GM19043 (cell line): ENCODE measurements at regions not wholly inside any gene's neighbourhood (a gene's known extent, or its start where the extent isn't known, plus 50 kb on each side); places are given as distances from the start of the nearest gene placed in this dataset.

Source experiments
- ATAC-seq: cut with Tn5 transposase; IDR thresholded peaks from one replicate; pipeline ENCODE4 v1.9.1; 2021; ENCODE audit warnings: low read depth; ENCODE audit not compliant: unreplicated experiment

DNA sequence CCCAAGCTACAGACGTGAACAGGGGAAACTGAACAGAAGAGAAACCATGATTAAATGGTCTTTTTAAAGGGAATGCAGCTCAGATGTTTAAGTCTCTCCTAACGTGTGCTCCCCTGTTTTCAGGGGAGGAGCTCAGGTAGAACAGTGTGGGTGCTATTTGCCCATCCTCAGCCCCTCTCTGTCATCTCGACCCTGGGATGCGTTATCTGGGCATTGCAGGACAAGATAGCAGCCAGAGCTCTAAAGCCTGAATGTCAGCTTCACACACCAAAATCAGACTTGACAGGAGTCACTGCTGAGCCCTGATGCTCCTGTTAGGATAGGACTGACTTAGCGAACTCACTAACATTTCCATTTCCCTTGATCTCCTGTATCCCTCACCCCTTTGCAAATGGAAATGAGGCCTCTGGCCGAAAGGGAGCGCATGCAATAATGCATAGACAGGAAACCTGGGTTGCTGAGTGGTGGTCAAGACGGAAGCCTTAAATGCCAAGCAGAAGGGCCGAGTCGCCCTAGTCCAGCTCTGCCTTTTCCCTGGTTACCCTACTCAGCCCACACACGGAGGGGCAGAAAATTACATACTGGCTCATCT, 234.9 kb upstream of the TPM1 start:
- ATAC-seq = no peak

DNA sequence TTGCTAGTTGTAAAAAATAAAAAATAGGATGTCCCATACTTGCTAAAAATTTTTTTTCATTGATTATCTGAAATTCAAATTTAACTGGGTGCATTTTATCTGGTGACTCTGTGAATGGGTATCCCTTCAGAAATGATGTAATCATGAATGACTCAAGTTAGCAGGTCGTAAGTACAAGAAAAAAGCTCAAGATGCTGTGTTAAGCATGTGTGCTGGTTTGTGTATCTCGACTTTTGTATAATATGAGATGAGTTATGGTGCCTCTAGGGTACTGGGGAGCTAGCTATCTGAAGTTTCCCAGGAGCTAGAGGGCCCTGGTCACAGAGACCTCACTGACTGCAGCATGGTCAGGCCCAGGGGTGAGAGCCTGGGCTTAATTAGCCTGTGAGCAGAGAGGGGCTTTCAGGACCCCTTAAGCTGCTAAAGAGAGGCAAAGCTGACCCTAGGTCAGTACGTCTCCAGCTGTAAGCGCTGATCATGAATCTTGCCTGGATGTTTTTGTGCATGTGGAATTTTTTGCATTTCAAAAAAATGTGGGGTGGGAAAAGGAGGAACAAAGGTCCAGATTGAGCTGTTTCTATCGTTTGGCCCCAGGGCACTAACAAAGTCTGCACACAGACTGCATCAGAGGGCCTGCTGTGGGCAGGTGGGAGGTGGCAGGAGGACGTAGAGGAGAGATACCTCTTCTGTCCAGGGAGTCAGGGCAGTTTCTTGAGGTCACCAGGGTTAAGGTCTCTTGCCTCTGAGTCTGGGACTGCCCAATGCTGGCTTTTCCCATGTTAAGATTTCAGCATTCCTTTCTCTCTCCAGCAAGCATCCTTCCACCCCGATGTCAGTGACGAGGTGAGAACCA, 233.2 kb upstream of the TPM1 start:
- no peak for ATAC-seq

DNA sequence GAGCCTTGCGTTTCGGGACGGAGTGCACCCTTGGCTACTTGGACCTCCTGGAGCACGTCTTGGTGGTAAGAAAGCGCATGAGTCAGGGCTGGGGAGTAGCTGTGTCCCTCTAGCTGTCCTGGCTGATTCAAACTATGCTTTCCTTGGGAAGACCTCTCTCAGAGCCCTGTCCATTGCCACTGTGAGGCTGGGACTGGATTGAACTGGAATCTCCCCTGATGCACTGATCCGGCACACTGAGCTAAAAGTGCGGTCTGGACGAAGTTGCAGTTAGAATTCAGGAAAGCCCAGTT, 232.6 kb upstream of the TPM1 start:
- no peak for ATAC-seq

DNA sequence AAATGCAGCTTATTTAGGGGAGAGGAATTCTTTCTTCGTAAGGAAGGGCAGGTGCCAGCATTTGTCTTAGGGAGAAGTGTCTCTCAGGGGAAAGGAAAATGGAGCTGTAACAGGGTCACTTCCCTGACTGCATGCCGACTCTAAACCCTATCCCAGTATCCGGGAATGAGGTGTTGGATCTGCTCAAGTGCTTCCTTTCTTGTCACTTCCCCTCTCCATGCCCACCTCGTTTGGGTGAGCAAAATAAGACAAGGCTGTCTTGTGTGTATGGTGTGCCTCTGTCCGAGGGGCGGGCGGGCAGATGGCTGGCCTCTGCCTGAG, 230.1 kb upstream of the TPM1 start:
- ATAC-seq = no peak

DNA sequence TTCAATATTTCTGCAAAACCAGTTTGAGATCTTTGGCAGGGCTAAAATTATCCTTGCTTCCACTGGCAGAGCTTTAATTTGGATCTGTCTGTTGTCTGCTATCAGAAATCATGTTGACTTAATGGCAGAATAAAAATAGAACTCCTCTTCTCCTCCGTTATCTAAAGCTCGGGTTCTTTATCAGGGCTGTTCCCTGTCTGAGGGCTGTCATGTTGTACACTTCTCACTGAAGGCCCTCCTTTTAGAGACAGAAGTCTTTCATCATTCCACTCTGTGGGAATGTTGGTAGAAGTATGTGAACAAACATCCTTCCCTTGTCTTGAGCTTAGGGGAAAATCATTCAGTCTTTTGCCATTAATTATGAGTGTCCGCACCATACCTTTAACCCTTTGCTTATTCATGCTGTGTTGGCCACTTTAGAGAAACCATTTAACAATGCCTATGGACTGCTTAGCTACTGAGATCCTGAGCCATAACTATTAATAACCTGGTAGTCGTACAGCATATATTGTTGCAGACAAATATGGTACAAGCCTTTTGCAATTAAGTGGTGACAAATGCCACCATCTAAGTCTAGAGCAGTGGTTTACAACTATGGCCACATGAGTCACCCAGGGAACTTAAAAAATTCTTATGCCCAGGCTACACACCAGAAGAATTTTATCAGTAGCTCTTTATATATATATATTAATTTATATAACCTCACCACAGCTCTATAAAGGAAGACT, 226.0 kb upstream of the TPM1 start:
- ATAC-seq = no peak

DNA sequence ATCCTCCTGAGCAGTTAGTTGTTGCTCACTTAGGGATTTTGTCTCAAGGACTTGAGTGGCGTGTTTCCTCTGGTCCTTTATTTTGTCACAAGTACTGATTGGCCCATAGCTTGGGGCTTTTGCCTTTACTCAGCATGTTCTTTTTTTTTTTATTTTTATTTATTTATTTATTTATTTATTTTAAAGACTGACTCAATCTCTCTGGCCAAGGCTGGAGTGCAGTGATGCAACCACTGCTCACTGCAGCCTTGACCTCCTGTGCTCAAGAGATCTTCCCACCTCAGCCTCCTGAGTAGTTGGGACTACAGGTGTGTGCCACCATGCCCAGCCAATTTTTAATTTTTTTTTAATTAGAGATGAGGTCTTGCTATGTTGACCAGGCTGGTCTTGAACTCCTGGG, 223.9 kb upstream of the TPM1 start:
- no peak for ATAC-seq

DNA sequence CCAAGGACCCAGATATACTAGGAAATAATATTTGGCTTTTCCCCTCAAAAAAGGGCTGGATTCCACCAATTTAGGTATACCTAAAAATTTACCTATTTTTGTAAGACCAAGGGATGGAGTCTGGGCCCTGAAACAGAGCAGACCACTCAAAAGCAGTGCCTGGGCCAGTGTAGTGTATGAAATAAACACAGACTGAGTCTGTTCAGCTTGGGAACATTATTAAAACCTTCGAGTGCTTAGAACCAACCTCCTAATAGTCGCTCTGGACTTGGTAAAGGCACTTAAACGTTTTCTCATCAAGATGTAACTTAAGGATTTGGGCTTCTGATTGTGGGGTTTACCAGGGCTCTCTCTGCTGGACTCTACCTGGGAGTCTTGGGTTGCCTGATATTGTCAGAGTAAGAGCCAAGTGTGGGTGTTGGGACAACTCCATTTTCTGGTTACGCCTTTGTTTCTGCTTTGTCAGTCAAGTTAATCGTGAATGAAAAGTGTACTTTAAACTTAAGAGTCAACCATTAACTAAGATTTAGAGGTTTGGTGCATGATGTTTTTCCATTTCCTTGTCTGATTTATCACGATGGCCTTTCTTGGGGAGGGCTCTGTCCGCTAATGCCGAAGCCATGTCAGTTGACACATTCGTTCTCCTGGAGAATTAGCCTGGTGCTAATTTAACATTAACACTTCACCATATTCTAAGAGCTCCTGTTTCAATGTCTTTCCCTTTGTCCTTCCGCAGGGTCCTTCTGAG, 221.0 kb upstream of the TPM1 start:
- ATAC-seq = no peak

DNA sequence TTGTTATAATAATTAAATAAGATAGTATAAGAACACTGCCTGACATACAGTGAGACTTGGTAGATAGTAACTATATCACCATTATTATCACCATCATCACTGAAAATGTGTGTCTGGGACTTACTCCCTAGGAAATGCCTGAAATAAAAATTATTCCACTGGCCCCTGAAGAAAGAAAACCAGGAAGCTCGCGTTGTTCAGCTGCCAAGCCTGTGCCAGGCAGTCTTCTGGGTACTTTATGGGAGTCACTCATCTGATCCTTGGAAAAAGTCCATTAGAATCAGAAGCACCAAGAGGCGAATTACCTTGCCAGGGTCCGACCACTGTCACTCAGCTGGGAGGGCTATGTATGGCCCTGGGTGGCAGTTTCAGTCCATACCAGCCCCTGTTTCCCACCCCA, 220.3 kb upstream of the TPM1 start:
- ATAC-seq = no peak

DNA sequence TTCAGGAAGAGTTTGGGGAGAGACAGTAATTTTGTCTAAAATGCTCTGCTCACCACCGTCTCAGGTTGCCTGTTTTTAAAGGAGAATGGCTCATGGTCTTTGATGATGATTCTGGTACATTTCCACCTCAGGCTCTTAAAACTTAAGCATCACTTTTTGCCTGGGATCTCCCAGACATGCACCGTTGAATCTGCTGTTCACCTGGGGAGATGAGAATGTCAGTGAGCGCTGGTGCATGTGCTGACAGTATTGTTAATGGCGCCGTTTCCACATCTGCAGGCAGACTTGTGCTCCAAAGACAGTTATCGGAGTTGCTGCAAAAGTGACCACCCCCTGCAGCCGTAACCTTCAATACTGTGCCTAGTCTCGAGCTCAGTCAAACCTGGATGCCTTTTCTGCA, 219.0 kb upstream of the TPM1 start:
- no peak for ATAC-seq

DNA sequence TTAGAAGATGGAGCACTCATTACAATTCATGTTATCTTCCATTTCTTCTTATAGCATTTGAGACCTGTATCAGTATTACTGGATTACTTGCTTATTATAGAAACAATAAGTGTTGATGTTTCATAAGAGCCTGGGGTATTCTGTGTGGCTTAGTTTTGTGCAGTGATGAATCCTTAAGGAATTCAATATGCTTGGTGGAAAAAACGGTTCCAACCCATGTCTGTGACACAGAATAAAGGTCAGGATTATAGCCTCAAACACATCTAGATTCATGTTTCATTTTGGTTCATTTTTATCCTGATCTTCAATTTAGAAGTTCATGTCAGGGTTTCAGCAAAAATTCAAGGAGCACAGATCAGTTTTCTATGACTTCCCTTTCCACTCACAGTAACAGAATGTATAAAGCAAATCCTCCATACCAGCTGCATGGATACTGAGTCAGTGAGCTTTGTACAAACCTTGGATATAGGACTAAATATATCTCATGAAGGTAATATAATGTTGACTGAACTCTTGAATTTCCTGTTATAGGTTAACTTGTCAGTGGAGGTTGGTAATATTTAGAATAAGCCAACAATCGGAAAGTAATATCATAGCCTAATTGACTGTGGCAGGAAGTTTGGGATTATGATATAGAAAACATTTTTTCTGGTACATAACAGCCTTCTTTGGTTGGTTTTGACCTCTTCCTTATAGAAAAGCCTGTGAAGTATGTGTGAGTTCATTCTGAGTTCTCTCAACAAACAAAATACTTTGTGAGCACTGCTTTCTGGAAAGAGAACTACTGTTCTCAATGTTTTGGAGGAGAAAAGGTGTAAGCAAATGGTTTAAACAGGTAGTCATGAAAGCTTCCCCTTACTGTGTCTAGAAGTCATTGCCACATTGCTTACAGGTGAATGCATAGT, 218.2 kb upstream of the TPM1 start:
- ATAC-seq = no peak

DNA sequence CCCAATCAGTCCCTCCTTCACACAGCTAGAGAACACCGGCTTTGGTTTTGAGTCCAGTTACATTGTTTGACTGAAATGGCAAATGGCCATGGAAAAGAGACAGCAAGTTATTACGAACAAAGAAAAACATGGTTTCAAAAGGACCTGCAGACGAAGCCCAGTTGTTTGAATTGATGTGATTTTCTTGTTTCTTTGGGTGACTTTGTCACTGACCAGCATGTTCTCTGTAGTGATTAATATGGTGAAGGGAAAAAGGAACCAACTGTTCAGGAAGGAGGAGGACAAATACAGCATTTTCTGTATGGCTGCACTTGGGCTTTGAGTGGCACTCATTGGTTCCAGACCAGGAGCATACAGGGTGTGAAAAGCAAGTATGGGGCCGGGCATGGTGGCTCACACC, 217.4 kb upstream of the TPM1 start:
- no peak for ATAC-seq

DNA sequence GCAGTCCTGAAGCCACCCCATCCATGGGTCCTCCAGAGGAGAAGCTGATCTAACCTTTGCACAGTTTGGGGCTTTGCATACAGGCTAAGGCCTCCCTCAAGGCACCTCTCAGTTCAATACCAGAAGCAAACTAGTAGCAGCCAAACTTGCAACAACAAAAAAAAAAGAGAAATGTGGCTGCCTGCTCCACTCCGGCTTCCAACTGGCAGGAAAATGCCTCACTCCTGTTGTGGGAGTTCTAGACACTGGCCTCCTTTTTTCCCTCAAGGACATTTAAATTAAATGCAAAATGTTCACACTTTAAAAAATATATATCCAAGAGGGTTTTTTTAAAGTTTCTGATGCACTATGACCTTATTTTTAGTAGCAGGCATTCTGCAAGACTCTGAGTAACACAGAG, 216.0 kb upstream of the TPM1 start:
- ATAC-seq = no peak

DNA sequence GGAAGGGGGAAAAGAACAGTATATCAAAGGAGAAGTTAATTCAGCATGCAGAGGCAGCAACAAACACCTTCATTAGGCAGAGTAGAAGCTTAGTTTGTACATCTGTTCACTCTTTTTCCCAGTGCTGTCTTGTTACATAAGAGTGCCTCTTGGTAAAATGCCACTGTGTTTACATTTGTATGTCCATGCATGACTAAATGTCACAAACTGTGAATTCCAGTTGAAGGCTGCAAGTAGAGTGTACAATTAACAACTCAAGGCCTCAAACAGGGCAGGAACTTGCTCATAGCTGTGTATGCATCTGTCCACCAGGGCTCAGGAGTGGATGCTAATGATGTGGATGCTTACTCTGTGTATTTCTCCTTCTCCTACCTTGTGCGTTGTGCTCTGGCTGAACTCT, 214.2 kb upstream of the TPM1 start:
- ATAC-seq = no peak

DNA sequence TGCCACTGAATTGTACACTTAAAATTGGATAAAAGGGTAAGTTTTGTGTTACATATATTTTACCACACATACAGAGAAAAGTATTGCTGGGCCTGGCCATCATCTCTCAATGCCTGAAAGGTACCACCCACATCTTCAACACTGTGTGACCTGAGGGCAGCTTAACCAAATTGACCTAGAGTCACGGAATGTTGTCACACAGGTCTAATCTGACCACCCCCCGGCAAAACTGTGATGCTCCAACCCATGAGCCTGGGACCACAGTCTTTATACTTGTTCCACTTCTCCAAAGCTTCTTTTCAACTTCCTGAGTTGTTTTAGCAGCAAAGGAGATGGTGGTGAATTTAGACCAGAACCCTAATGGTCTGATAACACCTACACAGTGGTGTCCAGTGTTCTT, 210.3 kb upstream of the TPM1 start:
- no peak for ATAC-seq

DNA sequence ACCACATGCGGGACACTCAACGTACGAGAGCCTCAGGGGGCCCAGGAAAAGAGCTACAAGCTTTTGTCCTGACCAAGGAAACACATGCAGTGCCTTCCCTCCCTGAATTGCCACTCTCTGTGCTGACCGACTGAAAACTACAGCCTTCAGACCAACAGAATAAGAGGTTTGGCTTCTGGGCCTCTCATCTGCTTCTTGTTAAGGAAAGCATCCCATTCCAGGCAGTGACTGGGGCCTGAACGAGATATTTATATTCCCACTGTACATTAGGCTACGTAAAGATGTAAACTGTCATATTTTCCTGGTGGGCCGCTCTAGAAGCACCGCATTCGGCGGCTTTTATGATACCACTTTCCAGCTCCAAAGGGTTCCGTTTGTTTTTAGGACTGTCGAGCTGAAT, 208.9 kb upstream of the TPM1 start:
- no peak for ATAC-seq

DNA sequence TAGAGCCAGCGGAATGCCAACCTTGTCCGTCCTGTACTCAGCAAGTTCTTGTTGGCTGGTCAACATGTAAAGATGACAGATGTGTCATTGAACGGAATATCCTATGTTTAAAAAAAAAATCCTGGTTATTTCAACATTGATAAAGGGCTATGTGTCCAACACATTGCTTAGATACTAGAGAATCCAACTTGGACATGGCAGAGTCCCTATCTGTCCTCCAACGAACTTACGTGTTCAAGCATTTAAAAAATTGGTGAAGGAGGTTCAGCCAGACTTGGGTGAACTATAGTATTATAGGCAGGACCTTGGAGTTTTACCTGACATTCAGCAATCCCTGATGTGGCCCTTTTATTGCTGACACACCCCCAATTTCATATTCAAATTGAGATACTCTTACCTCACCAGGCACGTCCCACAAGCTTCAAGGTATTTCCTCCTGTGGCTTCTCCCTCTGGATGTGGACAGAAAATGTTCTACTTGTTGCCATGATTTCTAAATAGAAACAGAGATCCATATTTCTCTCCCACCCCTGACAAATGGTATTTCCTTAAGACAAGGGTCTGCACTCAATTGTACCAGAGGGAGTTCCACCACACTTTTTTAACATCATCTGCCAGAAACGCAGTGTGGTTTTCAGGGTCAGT, 207.7 kb upstream of the TPM1 start:
- no peak for ATAC-seq

DNA sequence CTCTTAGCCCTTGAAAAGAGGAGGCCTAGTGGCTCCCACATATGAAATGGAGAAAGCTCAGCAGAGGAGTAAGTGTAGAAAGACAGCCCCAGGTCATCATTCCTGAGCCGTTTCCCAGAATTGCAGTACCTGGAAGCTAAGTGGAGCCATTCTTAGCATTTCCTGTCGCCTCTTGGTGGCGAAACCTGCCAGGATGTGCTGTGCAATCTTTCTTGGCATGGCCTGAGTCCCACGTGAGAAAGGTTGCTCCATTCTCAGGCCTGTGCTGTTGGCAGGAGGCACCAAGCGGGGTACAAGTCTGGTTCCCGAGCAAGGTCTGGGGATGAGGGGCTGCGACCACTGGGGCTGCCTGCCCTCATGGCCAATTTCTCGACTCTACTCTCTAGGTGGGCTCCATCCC, 207.2 kb upstream of the TPM1 start:
- ATAC-seq = no peak

DNA sequence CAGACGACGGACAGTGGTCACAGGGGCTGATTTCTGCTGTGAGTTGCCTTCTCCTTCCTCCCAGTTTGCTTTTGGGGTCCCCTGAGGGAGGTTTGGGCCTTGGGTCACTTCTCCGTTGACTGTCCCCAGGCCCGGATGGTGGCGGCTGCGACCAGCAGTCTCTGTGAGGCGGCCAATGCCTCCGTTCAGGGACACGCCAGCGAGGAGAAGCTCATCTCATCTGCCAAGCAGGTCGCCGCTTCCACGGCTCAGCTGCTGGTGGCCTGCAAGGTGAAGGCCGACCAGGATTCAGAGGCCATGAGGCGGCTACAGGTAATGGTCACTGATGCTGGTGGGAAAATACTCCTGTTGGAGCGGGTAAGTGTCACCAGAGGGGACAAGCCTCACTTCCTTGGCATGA, 206.8 kb upstream of the TPM1 start:
- ATAC-seq = no peak

DNA sequence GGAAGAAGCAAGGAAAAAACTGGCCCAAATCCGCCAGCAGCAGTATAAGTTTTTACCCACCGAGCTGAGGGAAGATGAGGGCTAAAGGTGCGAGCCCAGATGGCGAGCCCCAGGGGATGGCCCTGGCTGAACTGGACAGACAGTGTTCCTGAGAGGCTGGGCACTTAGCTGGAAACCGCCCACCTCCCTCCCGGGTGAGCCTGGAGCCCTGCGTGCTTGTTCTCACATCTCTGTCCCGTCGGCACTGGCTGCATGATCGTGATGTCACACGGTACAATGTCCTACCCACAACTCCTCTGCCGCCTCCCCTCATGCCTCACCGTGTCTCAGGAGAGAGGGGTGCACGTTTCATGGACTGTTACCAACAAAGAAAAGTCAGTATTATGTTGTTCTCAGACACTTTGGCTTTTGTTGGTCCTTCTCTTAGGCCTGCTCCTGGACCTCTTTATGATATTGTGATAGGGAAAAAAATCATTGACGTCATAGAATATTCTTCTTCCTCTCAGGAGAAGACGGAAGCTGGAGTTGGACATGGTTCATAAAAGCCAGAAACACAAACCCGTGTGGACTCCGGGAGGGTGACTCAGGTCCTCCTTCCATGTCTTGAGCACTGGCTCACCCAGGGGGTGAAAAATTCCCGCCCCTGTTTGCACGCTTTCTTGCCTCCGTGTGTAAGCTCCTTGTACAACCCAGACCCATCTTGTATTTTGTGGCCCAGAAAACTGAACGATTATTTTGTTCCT, 201.8 kb upstream of the TPM1 start:
- no peak for ATAC-seq
